Fibroblast of pulmonary artery (primary cell): ENCODE measurements at regions not wholly inside any gene's neighbourhood (a gene's known extent, or its start where the extent isn't known, plus 50 kb on each side); places are given as distances from the start of the nearest gene placed in this dataset.
"Not testable (repeated sequence)": the region's sequence is repeated elsewhere in the genome, so short reads cannot be mapped to it uniquely, and the experiment has no call there.

ENCODE experiments used
- DNase-seq: peaks from one replicate; pipeline ENCODE4 v3.0.0-alpha.2; 2010; ENCODE audit warnings: low read depth
- H3K4me3 ChIP-seq: replicated peaks from 2 replicates; pipeline ENCODE4 v1.5.1; 2011; ENCODE audit warnings: low read depth, mild to moderate bottlenecking, control low read depth, low read length, moderate library complexity
- CTCF ChIP-seq: IDR thresholded peaks from 2 replicates; pipeline ENCODE4 v1.5.1; 2011; ENCODE audit warnings: mild to moderate bottlenecking, control low read depth, low read length, inconsistent platforms; ENCODE audit errors: missing control alignments

DNA sequence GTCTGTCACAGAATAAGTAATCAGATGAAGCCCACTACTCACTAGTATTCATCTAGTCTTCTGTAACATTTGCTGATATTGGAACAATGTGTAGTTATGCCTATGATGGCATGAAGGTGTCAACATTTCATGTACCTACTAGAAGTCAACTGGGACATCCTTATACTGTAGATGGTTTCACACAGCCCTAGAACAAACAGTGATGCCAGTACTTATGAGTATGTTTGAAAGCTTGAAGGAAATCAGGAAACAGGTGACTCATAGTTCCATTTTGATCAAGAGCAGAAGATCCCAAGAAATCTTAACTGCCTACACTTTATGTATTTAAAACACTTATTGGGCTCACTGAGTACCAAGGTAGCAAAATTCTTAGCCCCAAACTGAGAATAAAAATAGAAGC is 1519.6 kb downstream of the REEP3 start:
- no peak overlapping the region for H3K4me3 ChIP-seq
- TF ChIP-seq CTCF, result no peak
- DNase-seq, result no peak

DNA sequence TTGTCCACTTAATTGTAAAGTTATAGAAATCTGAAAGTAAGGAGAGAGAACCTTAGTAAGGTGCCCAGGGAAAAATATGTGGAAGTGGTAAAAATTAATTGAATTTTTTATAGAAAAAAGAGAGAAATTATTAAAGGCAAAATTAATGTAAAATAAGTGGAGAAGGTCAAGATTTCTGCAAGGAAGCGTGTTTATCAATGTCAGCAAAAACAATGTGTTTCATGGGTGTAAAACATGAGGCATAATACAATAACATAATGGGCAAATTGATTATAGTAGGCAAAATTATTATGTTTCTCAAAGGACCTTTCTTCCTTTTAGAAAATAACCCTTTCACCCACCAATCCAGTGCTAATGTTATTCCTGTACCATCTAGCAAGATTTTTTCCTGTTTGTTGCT is 1520.1 kb downstream of the REEP3 start:
- no peak overlapping the region for H3K4me3 ChIP-seq
- no peak for TF ChIP-seq CTCF
- DNase-seq, result no peak

GRCh38 chr10:65042496-65042895 is 1521.3 kb downstream of the REEP3 start:
- no peak for DNase-seq
- TF ChIP-seq CTCF, result no peak

GRCh38 chr10:65046831-65047230 is 1525.6 kb downstream of the REEP3 start:
- H3K4me3 ChIP-seq, result no peak overlapping the region
- no peak for DNase-seq
- TF ChIP-seq CTCF, result no peak

More at GRCh38 chr10:65042496-65042895, 1521.3 kb downstream of the REEP3 start:
- no peak overlapping the region for H3K4me3 ChIP-seq

GRCh38 chr10:65052111-65052510 is 1530.9 kb downstream of the REEP3 start:
- not testable (repeated sequence) for H3K4me3 ChIP-seq, DNase-seq

GRCh38 chr10:65053397-65053796 is 1532.2 kb downstream of the REEP3 start:
- not testable (repeated sequence) for H3K4me3 ChIP-seq, DNase-seq

DNA sequence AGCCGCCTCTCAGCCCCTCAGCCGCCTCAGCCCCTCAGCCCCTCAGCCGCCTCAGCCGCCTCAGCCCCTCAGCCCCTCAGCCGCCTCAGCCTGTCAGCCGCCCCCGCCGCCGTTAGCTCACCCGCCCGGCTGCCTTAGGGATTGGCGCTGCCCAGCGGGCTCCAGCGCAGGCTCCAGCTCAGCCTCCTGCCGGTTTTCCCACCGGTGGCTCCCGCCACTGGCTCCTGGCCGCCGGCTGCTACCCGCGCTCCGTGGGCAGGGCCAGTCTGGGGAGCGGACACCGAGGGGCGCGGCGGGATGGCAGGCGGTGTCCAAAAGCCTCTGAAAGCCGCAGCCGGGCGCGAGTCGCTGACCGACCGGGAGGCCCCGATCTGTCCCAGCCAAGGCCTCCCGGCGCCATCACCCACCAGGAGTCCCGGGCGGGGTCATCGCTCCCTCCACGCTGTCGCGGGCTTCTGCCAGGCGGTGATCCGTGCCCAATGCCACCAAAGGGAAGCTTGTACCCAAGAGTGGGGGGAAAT is 1532.7 kb downstream of the REEP3 start:
- H3K4me3 ChIP-seq, result not testable (repeated sequence)

DNA sequence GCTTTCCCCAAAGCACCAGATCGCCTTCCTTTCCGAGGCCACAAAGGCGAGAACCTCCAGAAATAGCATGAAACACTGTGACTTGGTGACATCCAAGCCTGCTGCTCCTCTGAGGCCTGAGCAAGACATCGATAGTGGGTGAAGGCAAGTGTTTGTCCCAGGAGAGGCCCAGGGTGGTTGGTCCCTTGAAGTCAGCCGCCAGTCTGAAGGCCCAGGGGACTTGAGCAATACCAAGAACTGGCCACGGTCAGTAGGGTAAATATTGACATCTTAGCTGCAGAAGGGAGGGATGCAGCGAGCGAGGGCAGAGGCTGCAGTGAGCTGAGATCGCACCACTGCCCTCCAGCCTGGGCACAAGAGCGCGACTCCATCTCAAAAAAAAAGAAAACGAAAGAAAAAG is 1533.5 kb downstream of the REEP3 start:
- DNase-seq, H3K4me3 ChIP-seq: not testable (repeated sequence)

More for the DNA sequence above, 1532.7 kb downstream of the REEP3 start:
- not testable (repeated sequence) for DNase-seq

GRCh38 chr10:65065278-65065677 is 1544.1 kb downstream of the REEP3 start:
- no peak overlapping the region for H3K4me3 ChIP-seq
- no peak for DNase-seq
- no peak for TF ChIP-seq CTCF
